Fibroblast of skin of right quadriceps (primary cell): ENCODE measurements at regions not wholly inside any gene's neighbourhood (a gene's known extent, or its start where the extent isn't known, plus 50 kb on each side); places are given as distances from the start of the nearest gene placed in this dataset.
"Not testable (repeated sequence)": the region's sequence is repeated elsewhere in the genome, so short reads cannot be mapped to it uniquely, and the experiment has no call there.

Experiments used
- DNase-seq: peaks from one replicate; pipeline ENCODE4 v3.0.0-alpha.2; 2013

DNA sequence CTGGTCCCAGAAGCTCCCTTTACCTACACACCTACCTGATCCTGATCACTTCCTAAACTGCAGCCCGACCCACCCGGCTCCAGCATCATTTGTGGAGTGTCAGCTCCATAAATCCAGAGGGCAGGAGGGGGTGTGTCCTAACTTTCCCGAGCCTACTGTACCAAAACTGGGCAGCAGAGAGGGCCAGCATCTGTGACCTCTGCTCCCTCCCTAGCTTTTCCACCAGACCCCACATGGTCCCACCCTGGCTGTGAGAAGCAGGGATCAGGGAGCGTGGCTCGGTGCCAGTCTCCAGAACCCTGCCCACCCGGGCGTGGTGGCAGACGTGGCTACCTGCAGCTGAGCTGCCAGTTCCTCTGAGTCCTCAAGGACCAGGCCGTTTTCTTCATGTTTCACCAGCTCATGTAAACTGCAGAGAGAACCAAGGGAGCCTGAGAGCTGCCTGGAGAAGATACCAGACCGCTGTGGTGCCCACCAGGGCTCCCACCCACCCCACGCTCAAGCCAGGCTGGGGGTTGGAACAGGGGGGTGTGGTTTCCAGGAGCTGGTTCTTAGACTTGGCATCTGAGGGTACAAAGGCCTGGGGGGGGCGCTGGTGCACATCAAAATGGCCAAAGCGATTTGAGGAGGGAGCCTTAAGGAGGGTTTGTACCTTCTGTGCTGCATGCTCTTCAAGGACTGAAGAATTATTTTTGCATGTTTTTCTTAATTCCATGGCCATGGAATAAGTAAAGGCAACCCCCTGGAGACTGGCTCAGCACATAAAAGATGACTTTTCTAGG is 76.7 kb upstream of the DRD5 start:
- no peak for DNase-seq

- not testable (repeated sequence) for DNase-seq
These were observed 74.2 kb upstream of the DRD5 start for GRCh38 chr4:9707281-9707680.

- DNase-seq: not testable (repeated sequence)
These were observed 73.5 kb upstream of the DRD5 start for GRCh38 chr4:9707936-9708335.

DNA sequence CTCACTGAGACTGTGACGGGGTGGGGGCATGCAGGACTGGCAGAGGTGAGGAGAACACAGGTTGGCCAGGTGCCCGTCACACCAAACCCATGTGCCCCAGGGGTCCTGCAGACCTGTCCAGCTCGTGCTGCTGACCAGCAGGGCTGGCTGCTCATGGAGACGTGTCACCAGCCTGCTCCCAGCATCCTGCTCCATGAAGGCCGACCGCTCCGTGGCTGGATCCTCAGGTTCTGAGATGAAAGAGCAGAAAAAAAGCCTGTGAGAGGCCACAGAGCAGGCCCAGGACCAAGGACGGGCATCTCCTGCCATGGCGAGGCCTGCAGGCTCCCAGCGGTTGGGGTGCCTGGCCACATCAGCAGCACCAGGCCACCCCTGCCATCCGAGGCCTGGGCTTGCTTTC is 71.7 kb upstream of the DRD5 start:
- no peak for DNase-seq

DNA sequence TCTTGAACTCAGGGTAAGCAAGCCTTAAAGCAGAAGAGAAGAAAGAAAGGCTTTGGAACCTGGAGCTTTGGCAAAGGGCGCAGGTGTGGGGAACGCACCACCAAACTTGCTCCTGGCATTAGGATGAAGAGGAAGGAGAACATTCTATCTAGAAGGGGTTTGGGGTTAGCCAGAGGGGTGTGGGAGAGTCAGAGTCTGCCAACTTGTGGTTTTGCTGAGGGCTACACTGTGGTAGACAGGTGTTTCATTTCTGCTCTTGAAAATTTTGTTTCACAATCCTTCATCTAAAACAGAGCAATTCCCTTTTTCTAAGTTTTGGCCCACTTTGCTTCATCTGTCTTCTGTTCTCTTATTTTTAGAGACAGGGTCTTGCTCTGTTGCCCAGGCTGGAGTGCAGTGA is 66.2 kb upstream of the DRD5 start:
- DNase-seq: not testable (repeated sequence)

- no peak for DNase-seq
These were observed 65.3 kb upstream of the DRD5 start for GRCh38 chr4:9716093-9716492.

DNA sequence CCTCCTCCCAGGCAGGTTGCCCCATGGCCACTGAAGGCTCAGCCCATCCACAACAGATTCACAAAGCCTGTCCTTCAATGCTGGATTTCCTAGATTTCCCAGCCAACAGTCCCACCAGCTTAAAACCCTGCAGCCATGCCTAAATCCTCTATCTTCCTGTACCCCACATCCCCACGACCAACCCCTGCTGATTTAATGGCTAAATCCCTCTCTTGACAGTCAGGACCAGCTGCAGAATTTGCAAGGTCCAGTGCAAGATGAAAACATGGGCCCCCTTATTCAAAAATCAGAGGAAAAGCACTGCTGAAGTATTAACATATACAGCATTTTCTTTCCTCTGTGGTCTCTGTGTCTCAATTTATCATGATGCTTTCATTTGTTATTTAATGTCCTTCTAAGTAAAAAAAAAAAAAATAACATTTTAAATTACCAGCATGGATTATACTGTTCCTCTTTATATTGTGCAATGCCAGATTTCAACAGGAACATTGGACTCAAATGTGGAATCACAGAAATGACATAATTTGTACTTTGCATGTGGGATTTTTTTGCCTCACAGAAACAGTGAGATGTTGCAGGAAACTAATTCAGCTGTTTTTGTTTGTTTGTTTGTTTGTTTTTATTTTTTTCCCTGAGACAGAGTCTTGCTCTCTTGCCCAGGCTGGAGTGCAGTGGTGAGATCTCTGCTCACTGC is 63.0 kb upstream of the DRD5 start:
- not testable (repeated sequence) for DNase-seq

DNA sequence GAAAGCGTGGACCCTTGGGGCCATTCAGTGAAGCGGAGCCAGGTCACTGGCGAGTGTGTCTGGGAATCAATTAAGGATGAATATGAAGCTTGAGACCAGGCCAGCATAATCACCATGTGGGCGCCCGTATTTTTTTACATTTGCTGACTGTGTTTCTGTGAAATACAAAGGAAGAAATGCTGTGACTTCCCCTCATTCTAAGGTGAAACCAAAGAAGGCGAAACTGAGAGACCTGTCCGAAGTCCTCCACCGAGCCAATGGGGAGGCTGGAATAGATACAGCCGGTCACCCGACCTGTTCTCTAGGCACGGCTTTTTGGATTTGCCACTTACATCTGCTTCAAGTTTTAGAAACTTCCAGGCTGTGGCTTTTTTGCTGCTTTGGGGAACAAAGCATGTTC is 59.3 kb upstream of the DRD5 start:
- DNase-seq: not testable (repeated sequence)
